GM21515 (cell line): ENCODE measurements at regions not wholly inside any gene's neighbourhood (a gene's known extent, or its start where the extent isn't known, plus 50 kb on each side); places are given as distances from the start of the nearest gene placed in this dataset.

Experiments
- ATAC-seq: cut with Tn5 transposase; IDR thresholded peaks from one replicate; pipeline ENCODE4 v1.9.1; 2021; ENCODE audit not compliant: unreplicated experiment

DNA sequence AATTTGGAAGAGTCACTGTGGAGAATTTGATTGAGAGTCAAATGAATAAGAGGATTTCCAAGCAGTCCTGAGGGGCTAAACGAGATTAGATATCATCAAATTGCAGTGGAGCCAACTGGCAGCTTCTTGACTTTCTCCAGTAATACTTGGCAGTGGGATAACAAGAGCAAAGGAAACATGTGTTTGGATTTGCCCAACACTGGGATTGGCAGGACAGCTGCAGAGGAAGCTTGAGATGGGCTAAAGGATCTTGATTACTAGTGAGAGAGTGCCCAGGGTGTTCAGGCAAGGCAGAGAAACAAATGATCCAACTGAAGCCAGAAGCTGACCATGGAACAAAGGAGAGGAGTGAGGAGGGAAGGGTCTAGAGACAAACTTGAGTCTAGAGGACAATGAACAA is 356.0 kb upstream of the ISL1 start:
- no peak for ATAC-seq

DNA sequence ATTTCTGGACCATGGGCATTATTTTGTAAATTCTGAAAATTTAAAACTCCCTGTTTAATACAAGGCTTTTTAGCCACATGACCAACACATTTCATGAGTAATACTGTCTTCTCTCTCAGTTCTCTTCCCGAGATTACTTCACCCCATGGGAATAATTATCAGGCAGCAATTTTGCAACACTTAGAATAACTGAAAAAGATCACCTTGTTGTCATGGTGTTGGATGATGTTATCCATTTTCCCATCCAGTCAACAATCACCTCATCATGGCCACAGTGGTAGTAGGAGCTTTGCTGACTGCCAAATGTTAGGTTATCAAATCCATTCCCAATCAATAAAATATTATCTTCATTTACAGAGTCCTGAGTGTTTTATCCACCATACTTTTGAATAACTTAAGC is 354.9 kb upstream of the ISL1 start:
- no peak for ATAC-seq

DNA sequence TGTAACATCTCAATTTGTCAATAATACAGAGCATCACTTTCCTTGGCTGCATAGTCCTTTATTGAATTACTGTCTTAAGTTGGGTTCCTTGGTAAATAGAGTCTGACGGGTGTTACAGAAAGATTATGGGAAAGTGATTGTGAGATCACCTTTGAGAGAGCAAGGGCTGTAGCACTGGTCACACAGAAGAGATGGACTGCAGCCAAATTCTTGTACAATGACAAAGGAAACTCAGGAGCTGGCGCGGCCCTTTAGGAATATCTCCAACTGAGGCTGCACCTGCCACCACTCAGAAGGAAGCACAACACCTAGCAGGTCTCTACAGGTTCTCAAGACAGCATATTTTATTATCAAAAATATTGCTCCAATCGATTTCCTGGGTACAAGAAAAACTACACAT is 350.0 kb upstream of the ISL1 start:
- ATAC-seq: no peak

DNA sequence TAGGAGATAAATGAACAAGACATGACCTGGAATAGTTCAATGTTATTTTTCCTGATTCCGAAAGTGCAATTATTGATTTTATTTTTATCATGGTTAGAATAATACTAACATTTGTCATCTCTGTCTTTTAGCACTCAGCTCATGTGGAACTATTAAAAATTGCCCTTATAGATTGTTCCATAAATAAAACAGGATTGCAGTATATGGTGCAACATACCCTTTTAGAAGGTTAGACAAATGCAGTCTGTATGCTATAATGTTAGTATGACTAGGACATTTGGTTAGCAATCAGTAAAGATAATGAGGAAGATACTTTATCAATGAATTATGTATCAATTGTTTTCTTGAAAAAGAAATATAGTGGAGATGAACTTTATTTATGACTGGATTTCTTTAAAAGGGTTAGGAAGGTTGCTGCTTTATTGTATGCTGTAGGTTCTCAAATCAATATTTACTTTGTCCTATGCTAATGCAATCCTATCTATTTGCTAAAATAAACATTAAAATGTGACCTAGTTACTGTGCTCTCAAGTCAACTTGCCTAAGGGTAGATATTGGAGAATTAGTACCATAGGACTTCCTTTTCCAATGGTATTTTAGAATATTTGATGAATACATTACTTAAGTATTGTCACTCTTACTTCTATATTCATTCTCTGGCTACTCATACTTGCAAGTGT is 348.9 kb upstream of the ISL1 start:
- no peak for ATAC-seq

DNA sequence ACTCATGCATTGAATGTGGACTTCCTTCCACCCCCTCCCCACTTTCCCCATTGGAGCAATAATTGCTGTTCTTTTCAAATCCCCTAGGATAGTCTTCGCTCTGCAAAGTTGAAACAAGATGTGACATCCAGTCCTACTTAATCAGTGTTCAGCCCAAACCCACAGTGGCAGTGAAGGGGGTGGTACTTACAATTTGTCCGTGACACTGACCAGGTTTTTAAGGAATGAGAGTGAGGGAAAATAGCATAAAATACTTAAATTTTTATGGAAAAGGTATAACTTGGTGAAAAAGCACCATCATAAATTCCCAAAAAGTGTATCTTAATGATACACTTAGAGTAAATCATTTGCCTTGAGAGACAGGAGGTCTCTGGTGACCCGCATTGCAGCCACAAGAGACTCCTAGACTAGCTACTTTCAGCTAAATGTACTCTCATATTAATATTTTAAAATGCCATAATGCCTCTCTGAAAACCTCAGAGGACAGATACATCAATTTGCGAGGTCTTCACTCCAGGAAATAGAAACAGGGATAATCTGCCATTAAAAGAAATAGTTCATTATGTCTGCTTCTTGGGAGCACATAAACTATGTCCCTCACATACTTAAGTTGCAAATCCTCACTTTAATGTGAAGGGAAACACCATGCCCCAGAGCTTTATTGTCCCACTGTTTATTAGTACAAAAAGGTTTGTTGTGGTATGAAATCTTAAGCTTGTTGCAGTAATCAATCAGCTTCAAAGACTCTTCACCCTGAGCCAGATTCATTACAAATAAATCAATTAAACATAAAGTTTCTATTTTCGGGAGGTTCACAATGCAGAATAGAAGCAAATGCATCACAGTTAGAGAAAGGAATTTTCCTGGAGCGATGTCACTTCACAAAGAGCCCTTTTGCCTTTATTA is 343.6 kb upstream of the ISL1 start:
- ATAC-seq: no peak

DNA sequence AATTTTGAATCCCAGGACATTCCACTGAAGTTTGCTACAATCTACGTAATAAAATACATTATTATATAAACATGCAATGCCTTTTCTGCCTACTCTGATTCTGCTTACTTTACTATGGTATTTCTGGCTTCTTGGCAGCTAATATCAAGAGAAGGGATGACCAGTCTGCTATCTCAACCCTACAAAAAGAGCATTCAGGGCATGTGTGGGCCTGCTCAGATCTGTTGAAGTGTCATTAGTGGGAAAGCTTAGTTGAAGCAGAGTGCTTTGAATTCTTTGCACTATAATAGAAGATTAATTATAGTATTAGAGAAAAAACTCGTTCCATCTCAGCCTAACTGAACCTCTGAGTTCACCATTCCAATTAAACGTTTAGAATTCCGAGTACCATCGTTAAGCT is 339.5 kb upstream of the ISL1 start:
- no peak for ATAC-seq

DNA sequence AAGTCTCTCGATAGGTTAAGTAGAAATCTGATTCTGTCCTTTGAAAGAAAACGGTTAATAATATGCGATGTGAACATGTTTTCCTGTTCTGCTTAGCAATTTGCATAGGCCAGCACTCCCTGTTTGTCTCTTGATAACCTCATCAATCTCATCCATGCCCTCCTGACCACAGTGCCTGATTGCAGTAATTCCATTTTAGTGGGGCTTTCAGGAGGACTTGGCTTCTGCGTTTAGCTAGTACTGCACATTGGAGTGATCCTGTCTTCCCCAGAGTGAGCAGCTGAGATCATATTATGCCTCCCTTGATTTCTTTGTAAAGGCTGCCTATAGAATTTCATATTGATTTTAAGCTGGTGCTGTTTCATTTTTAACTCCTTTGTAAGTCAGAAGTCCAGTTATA is 335.9 kb upstream of the ISL1 start:
- no peak for ATAC-seq

DNA sequence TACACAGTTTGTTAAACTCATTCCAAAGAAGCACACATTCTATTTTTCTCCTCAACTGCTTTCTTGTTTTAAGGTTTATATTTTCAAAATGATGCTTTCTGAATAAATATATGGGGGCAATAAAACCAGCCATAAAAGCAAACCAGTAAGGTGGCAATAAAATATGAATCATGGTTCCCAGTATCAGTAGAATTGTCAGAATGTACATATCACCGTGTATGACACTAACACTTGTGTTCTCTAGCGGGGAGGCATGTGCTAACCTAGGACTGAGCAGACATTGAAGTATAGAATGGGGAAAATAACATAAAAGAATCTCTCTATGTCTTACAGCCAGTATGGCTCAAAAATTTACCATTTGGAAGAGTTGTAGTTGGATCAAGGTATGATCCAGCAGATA is 329.9 kb upstream of the ISL1 start:
- no peak for ATAC-seq

DNA sequence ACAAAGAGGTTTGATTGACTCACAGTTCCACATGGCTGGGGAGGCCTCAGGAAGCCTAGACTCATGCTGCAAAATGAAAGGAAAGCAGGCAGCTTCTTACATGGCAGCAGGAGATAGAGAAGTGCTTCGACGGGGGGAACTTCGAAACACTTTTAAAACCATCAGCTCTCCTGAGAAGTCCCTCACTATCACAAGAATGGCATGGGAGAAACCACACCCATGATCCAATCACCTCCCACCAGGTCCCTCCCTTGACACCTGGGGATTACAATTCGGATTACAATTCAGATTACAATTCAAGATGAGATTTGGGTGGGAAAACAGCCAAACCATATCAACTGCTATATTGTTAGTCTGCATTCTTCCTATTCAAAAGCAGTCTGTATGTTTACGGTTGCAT is 322.3 kb upstream of the ISL1 start:
- no peak for ATAC-seq

DNA sequence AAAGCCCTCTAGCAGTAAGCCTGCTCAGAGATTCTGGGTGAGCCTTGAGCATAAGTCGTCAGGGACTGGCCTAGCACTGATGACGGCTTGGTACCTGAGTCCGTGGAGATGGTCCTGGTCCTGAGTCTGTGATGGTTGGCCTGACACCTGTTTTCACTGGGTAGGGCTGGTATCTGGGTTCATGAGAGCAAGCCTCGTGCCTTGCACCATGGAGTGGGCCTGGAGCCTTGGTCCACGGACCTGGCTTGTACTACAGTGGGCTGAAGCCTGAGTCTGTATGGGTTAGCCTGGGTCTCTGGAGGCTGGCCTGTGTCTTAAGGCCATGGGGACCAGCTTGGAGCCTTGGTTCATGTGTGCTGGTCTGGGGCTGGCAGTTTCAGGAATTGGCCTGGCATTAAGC is 310.3 kb upstream of the ISL1 start:
- ATAC-seq: no peak

DNA sequence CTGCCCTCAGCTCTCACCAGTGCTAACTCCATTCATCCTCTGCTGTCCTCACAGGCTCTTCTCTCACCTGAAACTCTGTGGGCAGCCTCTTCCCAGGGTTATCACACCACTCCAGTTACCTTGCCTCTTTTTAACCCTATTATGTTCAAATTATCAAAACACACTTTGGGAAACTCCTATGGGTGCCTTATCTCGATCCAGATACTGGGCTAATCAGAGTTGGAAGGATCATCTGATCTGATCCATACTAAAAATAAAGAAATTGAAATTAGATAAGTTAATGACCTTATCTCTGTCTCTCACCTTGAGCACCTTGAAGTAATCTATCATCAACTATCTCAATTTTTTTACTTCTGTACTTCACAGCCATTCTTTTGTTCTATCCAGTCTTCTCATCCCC is 300.5 kb upstream of the ISL1 start:
- no peak for ATAC-seq

DNA sequence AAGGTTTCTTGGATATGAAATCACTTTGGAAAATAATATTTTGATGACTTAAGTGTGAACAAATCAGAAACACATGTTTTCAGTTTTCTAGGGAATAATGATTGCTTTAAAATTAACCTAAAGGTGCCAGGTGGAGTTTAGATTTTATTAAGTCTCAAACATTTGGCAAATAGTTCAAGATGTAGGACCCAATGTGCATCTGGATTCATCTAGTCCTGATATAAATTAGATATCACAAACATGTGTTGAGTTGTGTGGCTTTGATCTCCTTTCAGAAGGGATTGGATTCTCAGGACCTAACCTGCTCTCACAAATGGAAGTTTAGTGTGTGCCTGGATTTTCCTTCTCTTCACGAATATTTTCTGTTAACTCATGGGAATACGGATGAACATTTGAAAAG is 291.4 kb upstream of the ISL1 start:
- ATAC-seq: no peak

DNA sequence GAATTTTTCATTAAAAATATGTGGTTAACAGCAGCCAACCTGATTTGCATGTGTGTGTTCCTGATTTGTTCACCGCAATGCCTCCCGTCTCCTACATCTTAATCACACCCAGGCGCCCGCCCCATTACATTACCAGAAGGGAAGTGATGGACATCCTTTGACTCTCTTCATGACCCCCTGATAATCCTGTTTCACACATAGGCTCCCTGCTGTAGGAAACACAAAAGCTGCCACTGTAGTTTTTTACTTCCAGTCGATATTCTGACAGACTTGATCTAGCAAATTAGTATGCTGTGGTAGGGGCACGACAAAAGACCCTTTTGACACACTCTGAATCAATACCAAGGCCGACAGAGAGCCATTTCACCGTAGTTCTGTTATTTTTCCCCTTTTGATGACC is 287.8 kb upstream of the ISL1 start:
- ATAC-seq: no peak

DNA sequence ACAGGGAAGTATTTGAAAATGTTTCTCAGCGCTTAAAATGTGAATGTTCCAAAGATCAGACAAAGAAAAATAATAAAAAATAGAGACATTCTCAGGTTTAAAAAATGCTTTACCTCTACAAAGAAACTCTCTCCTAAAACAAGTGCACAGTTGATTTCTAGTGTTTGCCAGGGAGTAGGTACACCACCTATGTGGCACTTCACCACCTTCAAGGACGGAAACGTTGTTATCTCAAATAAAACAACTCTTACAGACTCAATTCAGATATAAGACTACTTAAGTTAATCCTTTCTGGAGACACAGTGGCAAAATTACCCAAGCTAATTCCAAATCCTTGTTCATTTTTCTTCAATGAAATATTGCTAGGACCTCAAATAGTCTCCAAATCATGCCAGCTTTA is 286.4 kb upstream of the ISL1 start:
- ATAC-seq: no peak

DNA sequence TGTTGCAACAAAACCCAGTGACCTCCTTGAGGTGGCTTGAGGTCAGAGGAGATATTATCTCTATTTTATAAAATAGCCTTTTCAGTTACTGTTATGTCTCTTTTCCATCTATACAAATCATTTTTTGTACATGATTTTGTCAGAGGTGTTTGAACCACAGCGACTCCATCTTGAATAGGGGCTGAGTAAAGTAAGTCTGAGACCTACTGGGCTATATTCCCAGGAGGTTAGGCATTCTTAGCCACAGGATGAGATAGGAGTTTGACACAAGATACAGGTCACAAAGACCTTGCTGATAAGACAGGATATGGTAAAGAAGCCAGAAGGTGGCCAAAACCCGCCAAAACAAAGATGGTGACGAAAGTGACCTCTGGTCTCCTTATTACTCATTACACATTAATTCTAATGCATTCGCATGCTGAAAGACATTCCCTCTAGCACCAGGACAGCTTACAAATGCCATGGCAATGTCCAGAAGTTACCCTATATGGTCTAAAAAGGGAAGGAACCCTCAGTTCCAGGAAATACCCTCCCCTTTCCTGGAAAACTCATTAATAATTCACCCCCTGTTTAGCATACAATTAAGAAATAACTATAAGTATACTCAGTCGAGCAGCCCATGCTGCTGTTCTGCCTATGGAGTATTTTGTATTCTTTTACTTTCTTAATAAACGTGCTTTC is 283.9 kb upstream of the ISL1 start:
- ATAC-seq: no peak

DNA sequence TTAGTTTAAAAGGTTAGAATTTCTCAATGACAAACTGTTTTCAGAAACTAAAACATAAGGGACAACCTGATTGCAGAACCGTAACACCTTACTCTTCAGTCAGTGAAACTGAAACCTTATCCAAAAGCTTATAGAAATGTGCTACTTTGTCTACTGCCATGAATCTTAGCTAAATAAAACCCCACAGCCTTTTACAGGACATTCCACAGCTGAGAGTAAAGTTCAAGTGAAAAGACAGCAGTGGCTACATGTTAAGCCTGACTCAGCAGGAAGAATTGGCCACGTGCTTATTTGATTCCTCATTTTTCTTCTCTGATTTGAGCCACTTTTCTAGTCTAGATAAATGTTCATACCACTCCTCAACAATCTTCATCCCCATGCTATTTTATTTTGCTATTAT is 278.7 kb upstream of the ISL1 start:
- no peak for ATAC-seq

DNA sequence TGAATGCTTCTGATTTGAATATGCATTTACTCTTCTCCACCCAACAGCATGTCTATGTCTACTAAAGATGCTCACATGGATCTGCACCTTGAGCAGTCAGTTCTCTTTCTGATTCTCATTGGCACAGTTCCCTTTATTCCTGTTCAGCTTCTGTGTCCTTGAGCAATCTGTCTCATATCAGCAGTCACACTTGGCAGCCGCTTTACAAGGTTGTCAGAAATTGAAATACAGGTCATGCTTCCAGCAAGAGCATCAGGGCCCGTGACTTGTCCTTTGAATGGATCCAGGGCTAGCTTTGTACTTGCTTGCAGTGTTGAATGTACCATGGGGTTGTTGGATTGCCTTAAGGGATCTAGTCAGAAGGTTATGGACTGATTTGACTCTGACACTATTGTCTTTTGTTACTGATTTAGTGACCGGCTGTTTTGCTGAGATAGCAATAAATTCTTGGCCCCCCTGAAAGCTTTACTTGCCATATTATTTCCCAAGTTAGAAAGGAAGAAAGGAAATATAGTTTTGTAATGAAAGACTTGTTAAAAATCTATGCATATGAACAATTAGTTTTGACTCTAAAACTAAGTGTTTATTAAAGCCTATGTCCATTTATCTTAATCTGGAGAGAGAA is 273.4 kb upstream of the ISL1 start:
- no peak for ATAC-seq

DNA sequence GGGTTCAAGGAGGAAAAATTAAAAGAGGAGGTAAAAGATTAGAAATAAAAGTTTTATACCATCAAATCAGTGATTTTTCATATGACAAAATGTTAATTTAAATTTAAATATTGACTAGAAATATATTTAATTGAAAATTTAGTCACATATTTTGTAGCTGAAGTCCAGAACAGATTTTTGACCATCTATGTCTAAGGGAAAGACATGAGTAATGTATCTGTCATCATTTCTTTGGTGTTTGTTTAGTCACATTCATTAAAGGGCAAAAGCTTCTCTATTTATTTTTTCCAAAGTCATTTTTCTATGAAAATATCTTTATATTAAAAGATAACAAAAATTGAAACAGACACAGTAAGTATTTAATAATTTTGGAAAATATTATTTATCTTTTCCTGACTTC is 252.0 kb upstream of the ISL1 start:
- no peak for ATAC-seq

DNA sequence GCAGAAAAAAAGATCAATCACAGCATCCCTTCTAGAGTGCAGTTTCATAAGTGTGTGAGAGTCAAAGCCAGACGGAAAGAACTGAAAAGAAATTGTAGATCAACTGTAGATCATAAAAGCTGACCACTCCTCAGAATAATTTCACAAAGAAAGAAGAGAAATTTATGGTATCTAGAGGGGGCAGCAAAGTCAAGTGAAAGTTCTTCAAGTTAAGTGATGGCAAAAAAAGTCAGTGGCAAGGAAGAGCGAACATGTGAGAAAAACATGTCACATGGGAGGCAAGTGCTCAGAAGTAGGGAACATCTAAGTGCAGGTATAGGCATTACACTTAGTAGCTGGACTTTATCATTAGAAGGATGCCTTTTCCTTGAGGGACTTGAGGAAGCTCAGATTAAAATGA is 245.1 kb upstream of the ISL1 start:
- ATAC-seq: no peak

DNA sequence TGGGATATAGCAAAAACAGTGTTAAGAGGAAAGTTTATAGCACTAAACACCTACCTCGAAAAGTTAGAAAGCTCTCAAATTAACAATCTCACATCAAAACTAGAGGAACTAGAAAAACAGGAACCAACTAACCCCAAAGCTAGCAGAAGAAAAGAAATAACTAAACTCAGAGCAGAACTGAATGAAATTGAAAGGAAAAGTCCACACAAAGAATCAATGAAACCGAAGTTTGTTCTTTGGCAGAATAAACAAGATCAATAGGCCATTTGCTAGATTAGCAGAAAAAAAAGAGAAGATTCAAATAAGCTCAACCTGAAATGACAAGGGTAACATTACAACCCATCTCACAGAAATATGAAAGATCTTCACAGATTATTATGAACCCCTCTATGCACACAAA is 234.8 kb upstream of the ISL1 start:
- ATAC-seq: no peak

DNA sequence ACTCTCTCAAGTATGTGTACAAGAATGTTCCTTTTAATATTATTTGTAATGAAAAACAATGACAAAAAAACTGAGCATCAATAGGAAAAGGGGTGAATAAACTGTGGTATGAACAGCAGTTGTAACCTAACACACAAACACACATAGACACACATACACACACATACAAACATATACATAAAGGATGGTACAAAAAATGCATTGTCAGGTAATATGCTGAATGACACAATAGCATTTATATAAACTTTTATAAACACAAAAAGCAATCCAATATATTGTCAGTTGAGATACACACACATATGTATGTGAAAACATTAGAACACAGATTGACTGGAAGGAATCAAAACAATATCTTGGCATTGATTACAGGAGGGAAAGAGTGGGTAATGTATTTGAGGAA is 227.0 kb upstream of the ISL1 start:
- no peak for ATAC-seq

DNA sequence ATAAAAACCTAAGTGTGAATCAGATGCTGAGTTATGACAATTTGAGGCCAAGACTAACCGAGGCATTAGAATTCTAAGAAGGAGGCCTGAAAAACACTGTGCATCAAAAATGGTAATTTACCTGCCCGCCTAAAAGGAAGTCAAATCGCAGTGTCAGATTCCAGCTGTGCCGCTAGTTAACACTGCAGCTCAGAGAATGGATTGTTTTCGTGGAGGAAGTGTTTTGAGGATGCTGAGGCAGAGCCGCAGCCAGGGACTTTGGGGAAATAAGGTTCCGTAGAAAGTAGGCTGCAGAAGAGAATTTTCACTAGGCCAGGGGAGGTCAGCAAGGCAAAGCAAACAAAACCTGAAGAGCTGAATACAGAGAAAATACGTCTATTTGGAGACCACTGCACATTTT is 226.4 kb upstream of the ISL1 start:
- no peak for ATAC-seq
